Esophagus muscularis mucosa (tissue), 4 donors: ENCODE measurements at regions not wholly inside any gene's neighbourhood (a gene's known extent, or its start where the extent isn't known, plus 50 kb on each side); places are given as distances from the start of the nearest gene placed in this dataset.

Experiments
- DNase-seq: peaks from one replicate; pipeline ENCODE4 v3.0.0-alpha.2; 2017; ENCODE audit errors: extremely low spot score
- H3K27ac ChIP-seq, 4 donors: fragments of 200-600 bp; sonication (generic); replicated peaks in 1 of 4; 1 replicate in 3 of 4; 2 replicates in 1 of 4; pipeline ENCODE4 v1.5.1; 2016 to 2019; ENCODE audit warnings: mild to moderate bottlenecking in 1 of 4
- H3K27me3 ChIP-seq, 4 donors: fragments of 200-600 bp; sonication (generic); one replicate each; pipeline versions ENCODE4 v1.5.1 to v1.6.0; 2016 to 2019
- H3K36me3 ChIP-seq, 4 donors: fragments of 200-600 bp; sonication (generic); one replicate each; pipeline ENCODE4 v1.5.1; 2016 to 2019
- H3K4me1 ChIP-seq, 4 donors: fragments of 200-600 bp; sonication (generic); one replicate each; pipeline ENCODE4 v1.5.1; 2016 to 2019
- H3K4me3 ChIP-seq, 4 donors: fragments of 200-600 bp; sonication (generic); 1 replicate in 2 of 4; 2 replicates in 2 of 4; pipeline ENCODE4 v1.5.1; 2016 to 2019; ENCODE audit warnings: mild to moderate bottlenecking in 4 of 4, moderate library complexity in 1 of 4
- H3K9me3 ChIP-seq, 4 donors: fragments of 200-600 bp; sonication (generic); 1 replicate in 3 of 4; 2 replicates in 1 of 4; pipeline ENCODE4 v1.5.1; 2016 to 2019
- EP300 ChIP-seq: sonication (generic); formaldehyde crosslinking; IDR thresholded peaks from one replicate; pipeline ENCODE4 v1.6.1; 2017; ENCODE audit warnings: antibody characterized with exemption
- POLR2A ChIP-seq: fragments of 450-650 bp; IDR thresholded peaks from one replicate; pipeline ENCODE4 v1.6.1; 2017; ENCODE audit warnings: antibody characterized with exemption, moderate library complexity, mild to moderate bottlenecking, low read depth
- POLR2AphosphoS5 ChIP-seq, 2 donors: sonication (generic); formaldehyde crosslinking; IDR thresholded peaks; one replicate each; pipeline ENCODE4 v1.6.1; 2017; ENCODE audit warnings: antibody characterized with exemption in 2 of 2
- WGBS: methylation state at CpG from one replicate; pipeline ENCODE4 v1.1.5; 2018; 5-methylcytosine and 5-hydroxymethylcytosine counted together
- intact Hi-C: fragments of 100-400 bp; cut with DNase I; formaldehyde crosslinking; loops from one replicate; pipeline ENCODE4 v1.15.1; 2023
- TF ChIP-seq, protein P1 (sequence below), 3 experiments: fragments of 200-600 bp in 2 of 3; fragments of 450-650 bp in 1 of 3; sonication (generic) in 2 of 3; IDR thresholded peaks; one replicate each; pipeline ENCODE4 v1.5.1; 2017 to 2019; ENCODE audit warnings: antibody characterized with exemption in 3 of 3, mild to moderate bottlenecking in 2 of 3, moderate library complexity in 1 of 3

DNA sequence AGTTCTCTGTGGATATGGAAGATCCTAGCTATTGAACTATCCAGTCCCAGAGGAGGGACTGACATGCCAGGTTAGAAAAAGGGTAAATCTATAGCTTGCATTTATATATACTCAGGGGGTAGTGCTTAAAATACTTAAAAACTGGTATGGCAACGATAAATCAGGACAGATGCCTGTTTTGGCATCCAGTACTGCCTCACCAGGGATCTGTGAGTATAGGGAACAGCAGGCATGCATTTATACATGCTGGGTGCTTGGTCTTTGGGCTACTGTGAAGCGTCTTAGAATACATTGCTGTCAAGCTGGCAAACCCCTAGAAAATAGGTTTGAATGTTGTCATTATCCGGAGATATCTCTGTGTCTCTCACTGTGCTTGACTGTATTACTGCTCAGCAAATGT is 94.2 kb upstream of the DRD2 start:
- 81% methylated on average over 3 of the region's 3 CpGs for WGBS
- intact Hi-C loops, result no loop called here
- Histone ChIP-seq H3K4me1 (no peaks in the 10 kb centered on the region), H3K27ac (no peak overlapping the region), H3K27me3 (no peaks in the 10 kb centered on the region), H3K4me3 (no peak overlapping the region), H3K9me3 (no peaks in the 10 kb centered on the region), H3K36me3 (no peaks in the 10 kb centered on the region)
- TF ChIP-seq POLR2A (no peak), EP300 (no peak), POLR2AphosphoS5 (IDR thresholded peaks at IDR 0.05) (no peak)
- TF ChIP-seq, protein P1, sequence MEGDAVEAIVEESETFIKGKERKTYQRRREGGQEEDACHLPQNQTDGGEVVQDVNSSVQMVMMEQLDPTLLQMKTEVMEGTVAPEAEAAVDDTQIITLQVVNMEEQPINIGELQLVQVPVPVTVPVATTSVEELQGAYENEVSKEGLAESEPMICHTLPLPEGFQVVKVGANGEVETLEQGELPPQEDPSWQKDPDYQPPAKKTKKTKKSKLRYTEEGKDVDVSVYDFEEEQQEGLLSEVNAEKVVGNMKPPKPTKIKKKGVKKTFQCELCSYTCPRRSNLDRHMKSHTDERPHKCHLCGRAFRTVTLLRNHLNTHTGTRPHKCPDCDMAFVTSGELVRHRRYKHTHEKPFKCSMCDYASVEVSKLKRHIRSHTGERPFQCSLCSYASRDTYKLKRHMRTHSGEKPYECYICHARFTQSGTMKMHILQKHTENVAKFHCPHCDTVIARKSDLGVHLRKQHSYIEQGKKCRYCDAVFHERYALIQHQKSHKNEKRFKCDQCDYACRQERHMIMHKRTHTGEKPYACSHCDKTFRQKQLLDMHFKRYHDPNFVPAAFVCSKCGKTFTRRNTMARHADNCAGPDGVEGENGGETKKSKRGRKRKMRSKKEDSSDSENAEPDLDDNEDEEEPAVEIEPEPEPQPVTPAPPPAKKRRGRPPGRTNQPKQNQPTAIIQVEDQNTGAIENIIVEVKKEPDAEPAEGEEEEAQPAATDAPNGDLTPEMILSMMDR (IDR thresholded peaks at IDR 0.05), result no peak
- DNase-seq, result no peak

DNA sequence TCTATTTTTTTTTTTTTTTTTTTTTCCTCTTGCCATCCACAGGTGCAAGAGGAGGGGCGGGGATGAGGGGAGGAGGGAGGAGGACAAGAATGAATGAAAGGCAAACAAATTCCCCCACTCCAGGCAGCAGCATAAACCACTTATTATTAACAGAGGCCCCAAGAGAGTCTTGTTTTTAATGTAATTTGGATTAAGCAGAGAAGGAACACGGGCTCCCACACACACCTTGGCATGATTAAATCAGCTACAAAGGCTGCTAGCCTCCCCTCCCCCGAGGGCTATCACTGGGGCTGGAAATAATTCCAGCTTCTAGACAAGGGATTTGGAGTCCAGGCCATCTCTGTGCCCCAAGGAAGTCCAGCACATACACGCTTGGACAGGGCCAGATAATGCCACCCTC is 93.4 kb upstream of the DRD2 start:
- H3K27ac ChIP-seq, result no peak overlapping the region
- DNase-seq, result no peak
- TF ChIP-seq, protein P1 (IDR thresholded peaks at IDR 0.05), result no peak
- no peak for TF ChIP-seq EP300
- TF ChIP-seq POLR2AphosphoS5 (IDR thresholded peaks at IDR 0.05), result no peak
- no peak for TF ChIP-seq POLR2A
- intact Hi-C loops, result no loop called here
- no peaks in the 10 kb centered on the region for H3K9me3 ChIP-seq
- no peak overlapping the region for H3K4me3 ChIP-seq
- H3K4me1 ChIP-seq, result no peaks in the 10 kb centered on the region
- H3K27me3 ChIP-seq, result no peaks in the 10 kb centered on the region
- H3K36me3 ChIP-seq, result no peaks in the 10 kb centered on the region
- 87% methylated on average over 4 of the region's 4 CpGs for WGBS

DNA sequence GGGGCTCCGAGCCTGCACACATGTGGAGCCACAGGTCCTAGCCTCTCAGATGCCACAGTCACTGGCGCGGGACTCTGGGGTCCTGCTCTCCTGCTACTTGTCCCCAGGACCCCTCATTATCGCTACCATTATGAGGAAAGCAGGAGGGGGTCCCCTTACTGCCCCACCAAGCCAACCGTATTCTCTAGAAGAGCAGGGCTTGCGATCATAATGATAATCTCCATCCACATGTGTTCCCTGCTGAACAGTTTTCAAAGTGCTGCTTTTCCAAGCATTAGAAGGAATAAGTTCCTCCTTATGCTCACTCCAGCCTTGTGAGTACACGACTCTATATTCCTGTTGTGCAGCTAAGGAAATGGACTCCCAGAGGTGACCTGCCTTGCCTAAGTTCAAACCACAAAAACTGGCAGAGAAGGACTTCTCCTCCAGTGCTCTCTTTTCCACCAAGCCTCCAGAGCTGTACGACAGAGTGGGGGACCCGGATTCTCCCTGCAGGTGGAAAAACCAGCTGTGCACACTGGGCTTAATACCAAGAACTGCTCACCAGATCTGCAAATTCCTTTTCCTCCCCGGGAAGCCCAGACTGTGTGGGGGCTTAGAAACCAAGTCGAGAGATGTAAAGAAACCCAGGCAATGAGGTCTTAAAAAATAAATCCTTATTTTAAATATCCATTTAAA is 92.8 kb upstream of the DRD2 start:
- no peak for DNase-seq
- Histone ChIP-seq H3K27ac (no peak overlapping the region), H3K4me3 (no peak overlapping the region), H3K27me3 (no peaks in the 10 kb centered on the region), H3K4me1 (no peaks in the 10 kb centered on the region), H3K36me3 (no peaks in the 10 kb centered on the region), H3K9me3 (no peaks in the 10 kb centered on the region)
- TF ChIP-seq, protein P1 (IDR thresholded peaks at IDR 0.05), result no peak
- no peak for TF ChIP-seq EP300
- TF ChIP-seq POLR2AphosphoS5 (IDR thresholded peaks at IDR 0.05), result no peak
- no peak for TF ChIP-seq POLR2A
- intact Hi-C loops, result no loop called here
- WGBS, result 53% methylated on average over 10 of the region's 11 CpGs

DNA sequence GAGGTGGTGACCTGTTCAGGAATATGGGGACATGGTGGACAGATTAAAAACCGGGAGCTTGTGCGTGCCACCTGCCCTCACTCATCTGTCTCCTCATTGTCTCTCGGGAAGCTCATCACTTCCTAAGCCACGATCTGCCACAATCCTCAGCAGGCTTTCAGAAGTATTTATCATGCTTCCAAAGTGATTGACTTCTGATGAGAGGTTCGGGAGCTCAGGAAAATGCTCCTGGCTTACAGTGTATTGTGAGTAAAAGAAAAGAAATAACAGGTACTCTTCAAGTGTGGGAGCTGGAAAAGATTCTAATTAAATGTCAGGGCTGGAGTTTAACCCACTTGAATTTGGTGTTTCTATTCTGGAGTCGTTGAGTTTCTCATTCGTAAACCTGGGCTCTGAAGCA is 91.9 kb upstream of the DRD2 start:
- no peak for DNase-seq
- Histone ChIP-seq H3K4me1 (no peaks in the 10 kb centered on the region), H3K36me3 (no peaks in the 10 kb centered on the region), H3K27ac (no peak overlapping the region), H3K4me3 (no peak overlapping the region), H3K9me3 (no peaks in the 10 kb centered on the region), H3K27me3 (no peaks in the 10 kb centered on the region)
- TF ChIP-seq EP300, result no peak
- TF ChIP-seq, protein P1 (IDR thresholded peaks at IDR 0.05), result no peak
- no peak for TF ChIP-seq POLR2AphosphoS5 (IDR thresholded peaks at IDR 0.05)
- no peak for TF ChIP-seq POLR2A
- 88% methylated on average over 7 of the region's 7 CpGs for WGBS
- intact Hi-C loops, result no loop called here
